H9 (cell line): ENCODE measurements at regions not wholly inside any gene's neighbourhood (a gene's known extent, or its start where the extent isn't known, plus 50 kb on each side); places are given as distances from the start of the nearest gene placed in this dataset.

Experiments
- DNase-seq: peaks from one replicate; pipeline ENCODE4 v3.0.0-alpha.2; 2017
- H2AFZ ChIP-seq: one replicate; pipeline ENCODE4 v1.6.1; 2013; ENCODE audit warnings: mild to moderate bottlenecking, low read length, control low read depth, moderate library complexity
- H2AK5ac ChIP-seq: 2 replicates; pipeline ENCODE4 v1.6.1; 2013; ENCODE audit warnings: low read length, control low read depth, mixed read lengths; ENCODE audit not compliant: insufficient read length
- H2BK120ac ChIP-seq: one replicate; pipeline ENCODE4 v1.6.1; 2013; ENCODE audit warnings: low read depth, mild to moderate bottlenecking, low read length, control low read depth, inconsistent platforms; ENCODE audit not compliant: poor library complexity, severe bottlenecking
- H2BK12ac ChIP-seq: 2 replicates; pipeline ENCODE4 v1.6.1; 2013; ENCODE audit warnings: low read length, control low read depth, mixed read lengths, low read depth; ENCODE audit not compliant: insufficient read length
- H2BK15ac ChIP-seq: 2 replicates; pipeline ENCODE4 v1.6.1; 2013; ENCODE audit warnings: low read depth, low read length, control low read depth
- H2BK20ac ChIP-seq: one replicate; pipeline ENCODE4 v1.6.1; 2013; ENCODE audit warnings: low read depth, mild to moderate bottlenecking, low read length, control low read depth, inconsistent platforms; ENCODE audit not compliant: poor library complexity, severe bottlenecking
- H2BK5ac ChIP-seq: 2 replicates; pipeline ENCODE4 v1.6.1; 2013; ENCODE audit warnings: low read length, control low read depth, mixed read lengths; ENCODE audit not compliant: insufficient read length
- H3K14ac ChIP-seq: 2 replicates; pipeline ENCODE4 v1.6.1; 2013; ENCODE audit warnings: low read length, control low read depth; ENCODE audit not compliant: insufficient read depth
- H3K18ac ChIP-seq: 2 replicates; pipeline ENCODE4 v1.6.1; 2013; ENCODE audit warnings: low read depth, mild to moderate bottlenecking, mixed read lengths, low read length, control low read depth; ENCODE audit not compliant: insufficient read length
- H3K23ac ChIP-seq: 2 replicates; pipeline ENCODE4 v1.6.1; 2013; ENCODE audit warnings: low read length, control low read depth, mixed read lengths, low read depth; ENCODE audit not compliant: insufficient read length
- H3K23me2 ChIP-seq: 2 replicates; pipeline ENCODE4 v1.6.1; 2013; ENCODE audit warnings: low read depth, mild to moderate bottlenecking, mixed read lengths, low read length, control low read depth; ENCODE audit not compliant: insufficient read length, poor library complexity, severe bottlenecking
- H3K27ac ChIP-seq: 2 replicates; pipeline ENCODE4 v1.5.1; 2013; ENCODE audit warnings: low read length, control low read depth, mixed read lengths, low read depth; ENCODE audit not compliant: insufficient read length
- H3K27me3 ChIP-seq: 2 replicates; pipeline ENCODE4 v1.6.1; 2013; ENCODE audit warnings: low read length, control low read depth, inconsistent platforms; ENCODE audit not compliant: insufficient read depth
- H3K4ac ChIP-seq: 2 replicates; pipeline ENCODE4 v1.6.1; 2013; ENCODE audit warnings: low read depth, mild to moderate bottlenecking, control low read depth, inconsistent platforms, low read length, moderate library complexity
- H3K4me1 ChIP-seq: 2 replicates; pipeline ENCODE4 v1.6.1; 2013; ENCODE audit warnings: low read length, control low read depth, inconsistent platforms; ENCODE audit not compliant: insufficient read depth
- H3K4me2 ChIP-seq: 2 replicates; pipeline ENCODE4 v1.6.1; 2013; ENCODE audit warnings: low read length, control low read depth, mixed read lengths; ENCODE audit not compliant: insufficient read length, insufficient read depth
- H3K56ac ChIP-seq: 2 replicates; pipeline ENCODE4 v1.6.1; 2013; ENCODE audit warnings: low read depth, mild to moderate bottlenecking, mixed read lengths, low read length, control low read depth; ENCODE audit not compliant: insufficient read length
- H3K79me1 ChIP-seq: 2 replicates; pipeline ENCODE4 v1.6.1; 2013; ENCODE audit warnings: low read depth, mild to moderate bottlenecking, moderate library complexity, low read length, control low read depth, inconsistent platforms; ENCODE audit not compliant: insufficient read depth, poor library complexity, severe bottlenecking
- H3K79me2 ChIP-seq: 2 replicates; pipeline ENCODE4 v1.6.1; 2013; ENCODE audit warnings: low read length, control low read depth, inconsistent platforms; ENCODE audit not compliant: insufficient read depth
- H3K9ac ChIP-seq: 2 replicates; pipeline ENCODE4 v1.6.1; 2013; ENCODE audit warnings: low read length, control low read depth, mixed read lengths; ENCODE audit not compliant: insufficient read length; ENCODE audit errors: extremely low read depth
- H3K9me3 ChIP-seq: one replicate; pipeline ENCODE4 v1.6.1; 2013; ENCODE audit warnings: low read depth, low read length, inconsistent platforms; ENCODE audit not compliant: control insufficient read depth
- H3T11ph ChIP-seq: one replicate; pipeline ENCODE4 v1.6.1; 2013; ENCODE audit warnings: mild to moderate bottlenecking, low read length, control low read depth, inconsistent platforms
- H4K20me1 ChIP-seq: one replicate; pipeline ENCODE4 v1.6.1; 2013; ENCODE audit not compliant: control insufficient read depth, insufficient read length, insufficient read depth
- H4K5ac ChIP-seq: 2 replicates; pipeline ENCODE4 v1.6.1; 2013; ENCODE audit warnings: low read depth, mild to moderate bottlenecking, mixed read lengths, low read length, control low read depth; ENCODE audit not compliant: insufficient read length
- H4K8ac ChIP-seq: replicated peaks from 2 replicates; pipeline ENCODE4 v1.6.1; 2013; ENCODE audit warnings: low read length, control low read depth, mixed read lengths, low read depth; ENCODE audit not compliant: insufficient read length
- H4K91ac ChIP-seq: 2 replicates; pipeline ENCODE4 v1.6.1; 2013; ENCODE audit warnings: low read depth, mild to moderate bottlenecking, moderate library complexity, mixed read lengths, low read length, control low read depth; ENCODE audit not compliant: insufficient read length
- H3K27ac Mint-ChIP-seq, 3 experiments: 2 replicates in 2 of 3; 3 replicates in 1 of 3; pipeline ENCODE4 v1.8.0; 2020 to 2021; ENCODE audit warnings: mixed read lengths in 3 of 3, mild to moderate bottlenecking in 1 of 3, moderate library complexity in 1 of 3
- H3K27me3 Mint-ChIP-seq: 2 replicates; pipeline ENCODE4 v1.8.0; 2021; ENCODE audit warnings: low read depth, mild to moderate bottlenecking, moderate library complexity, mixed read lengths
- H3K36me3 Mint-ChIP-seq, 3 experiments: 2 replicates in 2 of 3; 3 replicates in 1 of 3; pipeline ENCODE4 v1.8.0; 2020 to 2021; ENCODE audit warnings: low read depth in 3 of 3, mixed read lengths in 3 of 3; ENCODE audit not compliant: insufficient read depth in 1 of 3
- H3K4me1 Mint-ChIP-seq, 2 experiments: 2 replicates each; pipeline ENCODE4 v1.8.0; 2020; ENCODE audit warnings: mixed read lengths in 2 of 2
- H3K4me3 Mint-ChIP-seq, 2 experiments: 2 replicates in 1 of 2; 3 replicates in 1 of 2; pipeline ENCODE4 v1.8.0; 2020 to 2021; ENCODE audit warnings: mild to moderate bottlenecking in 2 of 2, mixed read lengths in 2 of 2, moderate library complexity in 1 of 2
- H3K9me3 Mint-ChIP-seq, 2 experiments: 2 replicates in 1 of 2; 3 replicates in 1 of 2; pipeline ENCODE4 v1.8.0; 2020; ENCODE audit warnings: mild to moderate bottlenecking in 2 of 2, mixed read lengths in 2 of 2, moderate library complexity in 1 of 2
- CTCF ChIP-seq: fragments of 200-600 bp; sonication (generic); conservative IDR thresholded peaks from 3 replicates; pipeline ENCODE4 v1.8.0; 2021; ENCODE audit warnings: antibody characterized with exemption, mild to moderate bottlenecking
- WGBS: extraction: QIAGEN DNeasy Blood & Tissue Kit; methylation state at CpG from one replicate; pipeline ENCODE4 v1.1.7; 2013; ENCODE audit warnings: missing lambda C conversion rate, low lambda C conversion rate, mixed read lengths; ENCODE audit not compliant: insufficient read length; ENCODE audit errors: extremely low coverage; 5-methylcytosine and 5-hydroxymethylcytosine counted together

GRCh38 chr14:100988011-100988410 lies 84.5 kb upstream of the RTL1 start:
- no peak overlapping the region for H3K4ac ChIP-seq
- no peak for TF ChIP-seq CTCF
- no peak overlapping the region for H2BK120ac ChIP-seq
- no peak overlapping the region for H2BK12ac ChIP-seq
- no peak overlapping the region for H2AK5ac ChIP-seq
- Mint-ChIP-seq H3K4me1 (no peaks in the 10 kb centered on the region), H3K9me3 (peaks cover 0 to 1% of the 10 kb centered on the region in 2 experiments; a peak in 1 of 5 replicates), H3K27me3 (no peaks in the 10 kb centered on the region; the same call in none of the 2 replicates), H3K36me3 (no peaks in the 10 kb centered on the region), H3K27ac (no peak overlapping the region), H3K4me3 (no peak overlapping the region)
- H3K56ac ChIP-seq: no peak overlapping the region
- no peak overlapping the region for H4K8ac ChIP-seq
- no peaks in the 10 kb centered on the region for H3K79me1 ChIP-seq
- H3K27me3 ChIP-seq: no peaks in the 10 kb centered on the region
- H3K18ac ChIP-seq: no peak overlapping the region
- H3K79me2 ChIP-seq: no peaks in the 10 kb centered on the region
- H4K91ac ChIP-seq: no peak overlapping the region
- WGBS: no CpG with 5 or more reads among the region's 1 CpG
- no peak overlapping the region for H3T11ph ChIP-seq
- no peak overlapping the region for H2BK15ac ChIP-seq
- H3K9ac ChIP-seq: no peak overlapping the region
- H2BK20ac ChIP-seq: no peak overlapping the region
- DNase-seq: no peak
- no peak overlapping the region for H3K14ac ChIP-seq
- no peaks in the 10 kb centered on the region for H3K4me1 ChIP-seq
- no peak overlapping the region for H3K4me2 ChIP-seq
- no peaks in the 10 kb centered on the region for H4K20me1 ChIP-seq
- no peak overlapping the region for H4K5ac ChIP-seq
- H3K23ac ChIP-seq: no peak overlapping the region
- H3K23me2 ChIP-seq: no peaks in the 10 kb centered on the region
- no peak overlapping the region for H3K27ac ChIP-seq
- no peaks in the 10 kb centered on the region for H3K9me3 ChIP-seq
- H2BK5ac ChIP-seq: no peak overlapping the region
- H2AFZ ChIP-seq: no peak overlapping the region
